IMR-90 (cell line): ENCODE measurements at regions not wholly inside any gene's neighbourhood (a gene's known extent, or its start where the extent isn't known, plus 50 kb on each side); places are given as distances from the start of the nearest gene placed in this dataset.

ENCODE experiments used
- ATAC-seq: fragments of 200-7000 bp; cut with Tn5 transposase; 2 replicates; pipeline ENCODE4 v1.9.1; 2020; ENCODE audit warnings: low read depth, mild to moderate bottlenecking, moderate library complexity
- BruUV-seq: library from RNA; stranded (reverse); fragments of 400-500 nt; replicated peaks from 2 replicates; lab custom pipeline; 2021; lab: Mats Ljungman, UMichigan
- CTCF ChIA-PET: fragments of 300-600 bp; formaldehyde crosslinking; extraction: SDS; loops from one replicate; lab custom pipeline; 2021; ENCODE audit warnings: antibody characterized with exemption; lab: Yijun Ruan, JAX
- POLR2A ChIA-PET: fragments of 300-600 bp; sonication (Branson Sonifier 250); formaldehyde crosslinking; loops from one replicate; lab custom pipeline; 2022; ENCODE audit warnings: antibody characterized with exemption; ENCODE audit not compliant: unreplicated experiment; lab: Charles Lee
- DNase-seq: peaks from one replicate; pipeline ENCODE4 v3.0.0; 2013
- H2AFZ ChIP-seq: replicated peaks from 2 replicates; pipeline ENCODE3; 2013; ENCODE audit warnings: low read length, mild to moderate bottlenecking; ENCODE audit not compliant: poor library complexity
- H2AK5ac ChIP-seq: 2 replicates; pipeline ENCODE4 v1.6.1; 2013; ENCODE audit warnings: low read depth, low read length, inconsistent platforms
- H2AK9ac ChIP-seq: replicated peaks from 2 replicates; pipeline ENCODE3; 2013; ENCODE audit warnings: mild to moderate bottlenecking, low read depth, low read length, moderate library complexity; ENCODE audit not compliant: poor library complexity
- H2BK120ac ChIP-seq: 2 replicates; pipeline ENCODE4 v1.6.1; 2013; ENCODE audit warnings: low read depth, low read length, inconsistent platforms
- H2BK15ac ChIP-seq: 3 replicates; pipeline ENCODE4 v1.6.1; 2013; ENCODE audit warnings: low read depth, low read length, inconsistent platforms
- H2BK20ac ChIP-seq: 2 replicates; pipeline ENCODE4 v1.6.1; 2013; ENCODE audit warnings: low read depth, mild to moderate bottlenecking, inconsistent platforms, low read length, moderate library complexity
- H2BK5ac ChIP-seq: 2 replicates; pipeline ENCODE4 v1.6.1; 2013; ENCODE audit warnings: mild to moderate bottlenecking, low read depth, low read length, inconsistent platforms; ENCODE audit not compliant: poor library complexity, severe bottlenecking
- H3K14ac ChIP-seq: replicated peaks from 2 replicates; pipeline ENCODE4 v1.6.1; 2013; ENCODE audit warnings: low read depth, low read length, inconsistent platforms
- H3K18ac ChIP-seq: 2 replicates; pipeline ENCODE4 v1.6.1; 2013; ENCODE audit warnings: low read depth, low read length, control low read depth
- H3K23ac ChIP-seq: 2 replicates; pipeline ENCODE4 v1.6.1; 2013; ENCODE audit warnings: low read depth, low read length, inconsistent platforms
- H3K27ac ChIP-seq: 2 replicates; pipeline ENCODE4 v1.5.1; 2013; ENCODE audit warnings: mild to moderate bottlenecking, control low read depth, low read length; ENCODE audit not compliant: insufficient read depth
- H3K27me3 ChIP-seq: 2 replicates; pipeline ENCODE4 v1.6.1; 2013; ENCODE audit warnings: low read length; ENCODE audit not compliant: control insufficient read depth, insufficient read depth
- H3K36me3 ChIP-seq: 2 replicates; pipeline ENCODE4 v1.6.1; 2013; ENCODE audit warnings: low read length, mixed read lengths; ENCODE audit not compliant: control insufficient read depth, insufficient read depth
- H3K4ac ChIP-seq: 2 replicates; pipeline ENCODE4 v1.6.1; 2013; ENCODE audit warnings: low read depth, low read length, inconsistent platforms
- H3K4me1 ChIP-seq: 2 replicates; pipeline ENCODE4 v1.6.1; 2013; ENCODE audit warnings: low read length, mixed read lengths; ENCODE audit not compliant: control insufficient read depth, insufficient read depth
- H3K4me2 ChIP-seq: 2 replicates; pipeline ENCODE4 v1.6.1; 2013; ENCODE audit warnings: low read depth, mild to moderate bottlenecking, control low read depth, low read length, moderate library complexity
- H3K4me3 ChIP-seq: 2 replicates; pipeline ENCODE4 v1.5.1; 2013; ENCODE audit warnings: low read depth, mild to moderate bottlenecking, control low read depth, low read length, moderate library complexity; ENCODE audit not compliant: insufficient read depth
- H3K56ac ChIP-seq: 2 replicates; pipeline ENCODE4 v1.6.1; 2013; ENCODE audit warnings: low read length, inconsistent platforms; ENCODE audit not compliant: insufficient read depth; ENCODE audit errors: extremely low read depth
- H3K79me1 ChIP-seq, 2 experiments: 2 replicates each; pipeline ENCODE4 v1.6.1; 2013; ENCODE audit warnings: low read length in 2 of 2, inconsistent platforms in 1 of 2, low read depth in 1 of 2
- H3K9ac ChIP-seq: 2 replicates; pipeline ENCODE4 v1.6.1; 2013; ENCODE audit warnings: low read depth, low read length, control low read depth
- H3K9me1 ChIP-seq: 2 replicates; pipeline ENCODE4 v1.6.1; 2013; ENCODE audit warnings: low read length, inconsistent platforms; ENCODE audit not compliant: insufficient read depth
- H3K9me3 ChIP-seq: 2 replicates; pipeline ENCODE4 v1.6.1; 2013; ENCODE audit warnings: low read length; ENCODE audit not compliant: control insufficient read depth, insufficient read depth
- H4K20me1 ChIP-seq: 2 replicates; pipeline ENCODE4 v1.6.1; 2013; ENCODE audit warnings: low read length, inconsistent platforms; ENCODE audit not compliant: insufficient read depth
- H4K5ac ChIP-seq: 2 replicates; pipeline ENCODE4 v1.6.1; 2013; ENCODE audit warnings: mild to moderate bottlenecking, low read depth, low read length, control low read depth
- H4K8ac ChIP-seq, 2 experiments: 2 replicates each; pipeline ENCODE4 v1.6.1; 2013; ENCODE audit warnings: low read depth in 2 of 2, low read length in 2 of 2, control low read depth in 1 of 2, inconsistent platforms in 1 of 2
- H4K91ac ChIP-seq: 2 replicates; pipeline ENCODE4 v1.6.1; 2013; ENCODE audit warnings: low read depth, low read length, inconsistent platforms; ENCODE audit not compliant: insufficient read depth
- BHLHE40 ChIP-seq: fragments of 150-350 bp; IDR thresholded peaks from 2 replicates; pipeline ENCODE4 v1.6.1; 2016; ENCODE audit warnings: mild to moderate bottlenecking, low read depth, low read length
- CEBPB ChIP-seq: IDR thresholded peaks from 2 replicates; pipeline ENCODE4 v1.6.1; 2012; ENCODE audit warnings: low read depth, low read length, improper control_type of control experiment
- CHD1 ChIP-seq: IDR thresholded peaks from 2 replicates; pipeline ENCODE4 v1.6.1; 2012; ENCODE audit warnings: low read depth, low read length, improper control_type of control experiment
- FOS ChIP-seq: fragments of 150-350 bp; IDR thresholded peaks from 2 replicates; pipeline ENCODE4 v1.6.1; 2016; ENCODE audit warnings: low read depth, low read length
- MAFK ChIP-seq: IDR thresholded peaks from 2 replicates; pipeline ENCODE4 v1.6.1; 2012; ENCODE audit warnings: low read depth, low read length, improper control_type of control experiment
- MAZ ChIP-seq: IDR thresholded peaks from 2 replicates; pipeline ENCODE4 v1.6.1; 2012; ENCODE audit warnings: low read depth, mild to moderate bottlenecking, low read length, improper control_type of control experiment, moderate library complexity, borderline replicate concordance
- MXI1 ChIP-seq: IDR thresholded peaks from 2 replicates; pipeline ENCODE4 v1.6.1; 2012; ENCODE audit warnings: low read depth, mild to moderate bottlenecking, low read length, moderate library complexity, borderline replicate concordance
- NFE2L2 ChIP-seq: fragments of 150-350 bp; IDR thresholded peaks from 2 replicates; pipeline ENCODE4 v1.6.1; 2016; ENCODE audit warnings: low read depth, mild to moderate bottlenecking, low read length
- POLR2A ChIP-seq: IDR thresholded peaks from 2 replicates; pipeline ENCODE4 v1.6.1; 2012; ENCODE audit warnings: mild to moderate bottlenecking, low read depth, low read length
- RAD21 ChIP-seq: IDR thresholded peaks from 2 replicates; pipeline ENCODE4 v1.6.1; 2012; ENCODE audit warnings: low read length, improper control_type of control experiment
- RCOR1 ChIP-seq: IDR thresholded peaks from 2 replicates; pipeline ENCODE4 v1.6.1; 2012; ENCODE audit warnings: mild to moderate bottlenecking, low read length, improper control_type of control experiment; ENCODE audit not compliant: insufficient replicate concordance
- RFX5 ChIP-seq: IDR thresholded peaks from 2 replicates; pipeline ENCODE4 v1.8.0; 2012; ENCODE audit warnings: low read depth, mild to moderate bottlenecking, low read length, moderate library complexity
- SMC3 ChIP-seq: fragments of 150-350 bp; IDR thresholded peaks from 2 replicates; pipeline ENCODE4 v1.6.1; 2016; ENCODE audit warnings: low read depth, mild to moderate bottlenecking, antibody characterized with exemption, low read length, moderate library complexity
- WGBS, 2 experiments: methylation state at CpG; one replicate each; pipeline versions ENCODE4 v1.1.5 to v1.1.7; 2013; ENCODE audit warnings: missing lambda C conversion rate in 2 of 2; ENCODE audit not compliant: insufficient read length in 1 of 2; ENCODE audit errors: extremely low coverage in 2 of 2; 5-methylcytosine and 5-hydroxymethylcytosine counted together
- dilution Hi-C: fragments of 300-500 bp; cut with HindIII; formaldehyde crosslinking; loops from one replicate; pipeline ENCODE4 v1.14.3; 2018; ENCODE audit warnings: low sequenced_read_pairs; ENCODE audit not compliant: unreplicated experiment
- in situ Hi-C: fragments of 300-500 bp; cut with MboI; formaldehyde crosslinking; loops from 3 replicates; pipeline ENCODE4 v1.14.3; 2019; ENCODE audit warnings: low sequenced_read_pairs, inconsistent platforms, mixed read lengths
- intact Hi-C: fragments of 100-400 bp; cut with micrococcal nuclease; formaldehyde crosslinking; loops from 2 replicates; pipeline ENCODE4 v1.10.0; 2022
- TF ChIP-seq, protein P1 (sequence below): conservative IDR thresholded peaks from 2 replicates; pipeline ENCODE4 v1.5.1; 2012; ENCODE audit warnings: mild to moderate bottlenecking, low read depth, low read length, improper control_type of control experiment
- TF ChIP-seq, protein P2 (sequence below): fragments of 150-350 bp; IDR thresholded peaks from 2 replicates; pipeline ENCODE4 v1.6.1; 2017; ENCODE audit warnings: mild to moderate bottlenecking, antibody characterized with exemption, low read length, low read depth
- TF ChIP-seq, protein P3 (sequence below): fragments of 150-350 bp; IDR thresholded peaks from 2 replicates; pipeline ENCODE4 v1.6.1; 2016; ENCODE audit warnings: low read depth, mild to moderate bottlenecking, low read length, moderate library complexity, borderline replicate concordance

DNA sequence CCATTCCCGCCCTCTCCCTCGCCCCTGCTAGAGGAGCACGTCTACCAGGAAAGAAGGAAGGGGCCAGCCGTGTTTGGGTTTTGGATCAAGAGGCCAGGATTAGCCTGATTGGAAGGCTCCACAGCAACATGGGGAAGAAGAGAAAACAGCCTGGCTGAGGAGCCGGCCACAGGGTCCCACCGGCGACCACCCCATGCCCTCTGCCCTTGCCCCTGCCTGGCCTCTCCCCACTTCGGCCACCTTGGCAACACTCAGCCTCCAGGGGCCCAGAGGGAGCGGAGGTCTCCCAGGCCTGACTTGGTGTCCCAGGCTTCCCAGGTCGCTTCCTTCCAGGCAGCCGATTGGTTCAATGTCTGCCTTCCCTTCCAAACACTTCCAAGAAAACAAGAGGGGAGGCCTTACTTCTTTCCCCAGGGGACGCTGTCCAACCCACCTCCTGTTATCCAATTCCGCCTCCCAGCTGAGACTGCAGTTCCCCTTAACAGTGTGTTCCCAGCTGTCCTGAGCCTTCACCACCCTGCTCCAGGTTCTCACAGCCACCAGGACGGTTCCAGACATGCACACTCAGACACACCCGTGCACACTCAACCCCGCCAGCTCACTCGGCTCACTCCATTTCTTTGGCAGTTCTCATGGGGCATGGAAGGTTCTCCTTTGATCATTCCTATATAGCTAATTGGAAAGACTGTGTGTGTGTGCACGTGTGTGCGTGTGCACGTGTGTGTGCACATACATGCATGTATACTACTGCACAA is 65.4 kb downstream of the RBFOX3 start:
- no peak overlapping the region for H2BK15ac ChIP-seq
- no peaks in the 10 kb centered on the region for H4K20me1 ChIP-seq
- no peaks in the 10 kb centered on the region for H3K36me3 ChIP-seq
- H2AK5ac ChIP-seq, result no peak overlapping the region
- no peak overlapping the region for H2AFZ ChIP-seq
- H2BK120ac ChIP-seq, result no peak overlapping the region
- no peak overlapping the region for H2BK20ac ChIP-seq
- no peaks in the 10 kb centered on the region for H3K9me1 ChIP-seq
- H2AK9ac ChIP-seq, result peak overlapping the region; percentile 37
- H3K27me3 ChIP-seq, result no peaks in the 10 kb centered on the region; the same call in 1 of the 2 replicates
- H3K56ac ChIP-seq, result no peak overlapping the region
- no peaks in the 10 kb centered on the region for H3K79me1 ChIP-seq
- no peak overlapping the region for H4K5ac ChIP-seq
- DNase-seq (no peak), ATAC-seq (no peak)
- no TSS peak for BruUV-seq
- TF ChIP-seq CHD1 (no peak), RAD21 (no peak), RFX5 (no peak), BHLHE40 (no peak), MXI1 (no peak), MAFK (no peak), RCOR1 (no peak), CEBPB (no peak), FOS (no peak), POLR2A (no peak), NFE2L2 (no peak), MAZ (no peak), SMC3 (no peak)
- TF ChIP-seq, protein P1, sequence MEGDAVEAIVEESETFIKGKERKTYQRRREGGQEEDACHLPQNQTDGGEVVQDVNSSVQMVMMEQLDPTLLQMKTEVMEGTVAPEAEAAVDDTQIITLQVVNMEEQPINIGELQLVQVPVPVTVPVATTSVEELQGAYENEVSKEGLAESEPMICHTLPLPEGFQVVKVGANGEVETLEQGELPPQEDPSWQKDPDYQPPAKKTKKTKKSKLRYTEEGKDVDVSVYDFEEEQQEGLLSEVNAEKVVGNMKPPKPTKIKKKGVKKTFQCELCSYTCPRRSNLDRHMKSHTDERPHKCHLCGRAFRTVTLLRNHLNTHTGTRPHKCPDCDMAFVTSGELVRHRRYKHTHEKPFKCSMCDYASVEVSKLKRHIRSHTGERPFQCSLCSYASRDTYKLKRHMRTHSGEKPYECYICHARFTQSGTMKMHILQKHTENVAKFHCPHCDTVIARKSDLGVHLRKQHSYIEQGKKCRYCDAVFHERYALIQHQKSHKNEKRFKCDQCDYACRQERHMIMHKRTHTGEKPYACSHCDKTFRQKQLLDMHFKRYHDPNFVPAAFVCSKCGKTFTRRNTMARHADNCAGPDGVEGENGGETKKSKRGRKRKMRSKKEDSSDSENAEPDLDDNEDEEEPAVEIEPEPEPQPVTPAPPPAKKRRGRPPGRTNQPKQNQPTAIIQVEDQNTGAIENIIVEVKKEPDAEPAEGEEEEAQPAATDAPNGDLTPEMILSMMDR, result no peak
- TF ChIP-seq, protein P2, sequence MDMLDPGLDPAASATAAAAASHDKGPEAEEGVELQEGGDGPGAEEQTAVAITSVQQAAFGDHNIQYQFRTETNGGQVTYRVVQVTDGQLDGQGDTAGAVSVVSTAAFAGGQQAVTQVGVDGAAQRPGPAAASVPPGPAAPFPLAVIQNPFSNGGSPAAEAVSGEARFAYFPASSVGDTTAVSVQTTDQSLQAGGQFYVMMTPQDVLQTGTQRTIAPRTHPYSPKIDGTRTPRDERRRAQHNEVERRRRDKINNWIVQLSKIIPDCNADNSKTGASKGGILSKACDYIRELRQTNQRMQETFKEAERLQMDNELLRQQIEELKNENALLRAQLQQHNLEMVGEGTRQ, result no peak
- TF ChIP-seq, protein P3, sequence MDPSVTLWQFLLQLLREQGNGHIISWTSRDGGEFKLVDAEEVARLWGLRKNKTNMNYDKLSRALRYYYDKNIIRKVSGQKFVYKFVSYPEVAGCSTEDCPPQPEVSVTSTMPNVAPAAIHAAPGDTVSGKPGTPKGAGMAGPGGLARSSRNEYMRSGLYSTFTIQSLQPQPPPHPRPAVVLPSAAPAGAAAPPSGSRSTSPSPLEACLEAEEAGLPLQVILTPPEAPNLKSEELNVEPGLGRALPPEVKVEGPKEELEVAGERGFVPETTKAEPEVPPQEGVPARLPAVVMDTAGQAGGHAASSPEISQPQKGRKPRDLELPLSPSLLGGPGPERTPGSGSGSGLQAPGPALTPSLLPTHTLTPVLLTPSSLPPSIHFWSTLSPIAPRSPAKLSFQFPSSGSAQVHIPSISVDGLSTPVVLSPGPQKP, result no peak
- no peak overlapping the region for H3K23ac ChIP-seq
- no peak overlapping the region for H3K4me3 ChIP-seq
- WGBS, 2 experiments, result 55% methylated on average over 3 of the region's 20 CpGs; no CpG with 5 or more reads in 1 of the 2 experiments
- POLR2A ChIA-PET, result no interaction called here
- H3K4me1 ChIP-seq, result no peaks in the 10 kb centered on the region
- in situ Hi-C loops, result no loop called here
- no peak overlapping the region for H3K14ac ChIP-seq
- no peak overlapping the region for H3K4ac ChIP-seq
- H3K9me3 ChIP-seq, result no peaks in the 10 kb centered on the region; the same call in 1 of the 2 replicates
- no peak overlapping the region for H3K4me2 ChIP-seq
- CTCF ChIA-PET, result no interaction called here
- no peak overlapping the region for H3K27ac ChIP-seq
- dilution Hi-C loops, result no loop called here
- H2BK5ac ChIP-seq, result no peak overlapping the region
- intact Hi-C loops, result no loop called here
- H4K91ac ChIP-seq, result no peak overlapping the region
- no peak overlapping the region for H3K18ac ChIP-seq
- no peak overlapping the region for H4K8ac ChIP-seq
- H3K9ac ChIP-seq, result no peak overlapping the region
